ENCODE measurements at regions not wholly inside any gene's neighbourhood (a gene's known extent, or its start where the extent isn't known, plus 50 kb on each side); places are given as distances from the start of the nearest gene placed in this dataset.

GRCh38 chr3:40660554-40660953 lies 135.8 kb downstream of the ZNF621 start:
- TF ChIP-seq CTCF (conservative IDR thresholded peaks at IDR 0.05 in 1 of 2, IDR thresholded peaks at IDR 0.05 in 1 of 2; ENCODE audit: extremely low read depth in 1 of 2, insufficient read depth in 1 of 2, low read depth in 1 of 2, low read length in 2 of 2), result no peak
- no peak for TF ChIP-seq EZH2 (IDR thresholded peaks at IDR 0.05; ENCODE audit: borderline replicate concordance, low read length)
